Ascending aorta (tissue), 2 donors: ENCODE measurements at regions not wholly inside any gene's neighbourhood (a gene's known extent, or its start where the extent isn't known, plus 50 kb on each side); places are given as distances from the start of the nearest gene placed in this dataset.

ENCODE experiments used
- DNase-seq, 2 donors: peaks; one replicate each; pipeline ENCODE4 v3.0.0-alpha.2; 2019; ENCODE audit warnings: low spot score in 2 of 2
- H3K27ac ChIP-seq, 2 donors: fragments of 200-600 bp; sonication (generic); one replicate each; pipeline ENCODE4 v1.5.1; 2016 to 2017; ENCODE audit warnings: mild to moderate bottlenecking in 1 of 2
- H3K27me3 ChIP-seq: fragments of 200-600 bp; sonication (generic); one replicate; pipeline ENCODE4 v1.5.1; 2017
- H3K36me3 ChIP-seq, 2 donors: fragments of 200-600 bp; sonication (generic); one replicate each; pipeline ENCODE4 v1.5.1; 2016
- H3K4me1 ChIP-seq, 2 donors: fragments of 200-600 bp; sonication (generic); one replicate each; pipeline ENCODE4 v1.5.1; 2016 to 2017; ENCODE audit warnings: mild to moderate bottlenecking in 1 of 2
- H3K4me3 ChIP-seq, 2 donors: fragments of 200-600 bp; sonication (generic); one replicate each; pipeline ENCODE4 v1.5.1; 2016 to 2017; ENCODE audit warnings: mild to moderate bottlenecking in 1 of 2
- H3K9me3 ChIP-seq, 2 donors: fragments of 200-600 bp; sonication (generic); one replicate each; pipeline ENCODE4 v1.5.1; 2016
- CTCF ChIP-seq, 3 experiments: fragments of 200-600 bp in 2 of 3; fragments of 450-650 bp in 1 of 3; sonication (generic) in 2 of 3; IDR thresholded peaks; one replicate each; pipeline ENCODE4 v1.5.1; 2016 to 2019; ENCODE audit warnings: antibody characterized with exemption in 3 of 3, mild to moderate bottlenecking in 1 of 3, moderate library complexity in 1 of 3
- intact Hi-C: fragments of 100-400 bp; cut with DNase I; formaldehyde crosslinking; loops from one replicate; pipeline ENCODE4 v1.15.1; 2023

- Histone ChIP-seq H3K4me1 (no peaks in the 10 kb centered on the region), H3K27me3 (no peaks in the 10 kb centered on the region), H3K27ac (no peak overlapping the region), H3K9me3 (no peaks in the 10 kb centered on the region), H3K4me3 (no peak overlapping the region), H3K36me3 (no peaks in the 10 kb centered on the region)
- no peak for TF ChIP-seq CTCF (IDR thresholded peaks at IDR 0.05)
- no peak for DNase-seq
- intact Hi-C loops, result no loop called here
Observed at GRCh38 chr10:78742406-78742729, 326.4 kb upstream of the ZMIZ1 start.

- DNase-seq, result no peak
- Histone ChIP-seq H3K27me3 (no peaks in the 10 kb centered on the region), H3K9me3 (no peaks in the 10 kb centered on the region), H3K4me1 (no peaks in the 10 kb centered on the region), H3K4me3 (no peak overlapping the region), H3K27ac (no peak overlapping the region), H3K36me3 (no peaks in the 10 kb centered on the region)
- intact Hi-C loops, result no loop called here
- no peak for TF ChIP-seq CTCF (IDR thresholded peaks at IDR 0.05)
Observed at GRCh38 chr10:78742730-78743615, 325.8 kb upstream of the ZMIZ1 start.

GRCh38 chr10:78744056-78744455 lies 324.7 kb upstream of the ZMIZ1 start:
- intact Hi-C loops, result no loop called here

GRCh38 chr10:78744491-78745090 lies 324.2 kb upstream of the ZMIZ1 start:
- intact Hi-C loops, result no loop called here
- no peaks in the 10 kb centered on the region for H3K27me3 ChIP-seq
- H3K27ac ChIP-seq, result no peak overlapping the region
- H3K4me3 ChIP-seq, result no peak overlapping the region
- H3K4me1 ChIP-seq, result no peaks in the 10 kb centered on the region
- TF ChIP-seq CTCF (IDR thresholded peaks at IDR 0.05), result no peak
- H3K9me3 ChIP-seq, result no peaks in the 10 kb centered on the region
- DNase-seq, result no peak
- H3K36me3 ChIP-seq, result no peaks in the 10 kb centered on the region

More at GRCh38 chr10:78744056-78744455, 324.7 kb upstream of the ZMIZ1 start:
- H3K4me3 ChIP-seq, result no peak overlapping the region
- no peak overlapping the region for H3K27ac ChIP-seq
- H3K36me3 ChIP-seq, result no peaks in the 10 kb centered on the region
- DNase-seq, result no peak
- H3K4me1 ChIP-seq, result no peaks in the 10 kb centered on the region
- H3K9me3 ChIP-seq, result no peaks in the 10 kb centered on the region
- TF ChIP-seq CTCF (IDR thresholded peaks at IDR 0.05), result no peak
- no peaks in the 10 kb centered on the region for H3K27me3 ChIP-seq

- intact Hi-C loops, result no loop called here
- TF ChIP-seq CTCF (IDR thresholded peaks at IDR 0.05), result no peak
- Histone ChIP-seq H3K36me3 (no peaks in the 10 kb centered on the region), H3K4me3 (no peak overlapping the region), H3K4me1 (no peaks in the 10 kb centered on the region), H3K27ac (no peak overlapping the region), H3K27me3 (no peaks in the 10 kb centered on the region), H3K9me3 (no peaks in the 10 kb centered on the region)
- no peak for DNase-seq
Observed at GRCh38 chr10:78745441-78745840, 323.3 kb upstream of the ZMIZ1 start.
